HG02885 (cell line): ENCODE measurements at regions not wholly inside any gene's neighbourhood (a gene's known extent, or its start where the extent isn't known, plus 50 kb on each side); places are given as distances from the start of the nearest gene placed in this dataset.

Experiments
- ATAC-seq: cut with Tn5 transposase; IDR thresholded peaks from one replicate; pipeline ENCODE4 v1.9.1; 2021; ENCODE audit warnings: mild to moderate bottlenecking; ENCODE audit not compliant: unreplicated experiment, poor library complexity

DNA sequence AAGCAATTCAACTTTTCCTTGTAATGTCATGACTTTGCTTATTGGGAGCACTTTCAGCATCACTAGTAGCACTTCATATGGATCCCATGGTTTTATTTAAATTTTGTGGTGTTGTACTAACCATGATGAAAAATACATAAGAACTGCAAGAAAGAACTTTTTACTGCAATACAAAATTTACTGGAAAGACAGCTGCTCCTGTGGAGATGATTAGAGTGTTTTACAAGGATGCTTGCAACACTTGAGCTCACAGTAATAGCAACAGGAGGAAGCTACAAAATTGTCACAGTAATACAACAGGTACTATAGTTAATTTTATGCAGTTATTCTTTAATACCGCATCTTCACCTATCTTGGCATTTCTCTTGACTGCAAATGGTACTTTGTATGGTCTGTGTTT, 158.3 kb upstream of the TSLP start:
- ATAC-seq = no peak

DNA sequence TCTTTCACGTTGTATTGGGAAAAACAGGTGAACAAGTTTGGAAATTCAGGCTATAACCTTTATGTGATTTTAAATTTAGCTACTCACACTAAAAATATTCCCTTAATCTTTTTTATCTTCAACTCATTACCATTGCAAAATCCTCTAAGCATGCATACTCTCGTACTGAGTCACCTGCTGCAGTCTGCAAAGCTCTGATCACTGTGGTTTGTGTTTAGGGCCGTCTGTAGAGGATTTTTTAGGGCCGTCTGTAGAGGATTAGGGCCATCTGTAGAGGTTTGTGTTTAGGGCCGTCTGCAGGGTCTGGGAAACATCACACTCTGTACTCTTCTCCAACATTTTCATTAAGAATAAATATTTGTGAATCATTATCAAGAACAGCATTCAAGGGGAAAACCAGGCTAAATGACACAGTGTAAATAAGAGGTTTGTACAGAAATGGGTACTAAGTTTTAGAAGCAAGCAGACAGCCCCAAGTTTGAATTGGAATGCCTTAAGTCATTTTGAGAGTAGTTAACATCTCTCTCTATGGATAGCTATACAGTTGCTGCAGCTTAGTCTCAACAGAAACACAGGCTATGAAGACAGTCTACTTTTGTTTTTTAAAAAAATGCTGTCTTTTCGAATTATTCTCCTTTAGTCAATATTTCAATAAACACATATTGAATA, 155.0 kb upstream of the TSLP start:
- peak; percentile 85 for ATAC-seq

DNA sequence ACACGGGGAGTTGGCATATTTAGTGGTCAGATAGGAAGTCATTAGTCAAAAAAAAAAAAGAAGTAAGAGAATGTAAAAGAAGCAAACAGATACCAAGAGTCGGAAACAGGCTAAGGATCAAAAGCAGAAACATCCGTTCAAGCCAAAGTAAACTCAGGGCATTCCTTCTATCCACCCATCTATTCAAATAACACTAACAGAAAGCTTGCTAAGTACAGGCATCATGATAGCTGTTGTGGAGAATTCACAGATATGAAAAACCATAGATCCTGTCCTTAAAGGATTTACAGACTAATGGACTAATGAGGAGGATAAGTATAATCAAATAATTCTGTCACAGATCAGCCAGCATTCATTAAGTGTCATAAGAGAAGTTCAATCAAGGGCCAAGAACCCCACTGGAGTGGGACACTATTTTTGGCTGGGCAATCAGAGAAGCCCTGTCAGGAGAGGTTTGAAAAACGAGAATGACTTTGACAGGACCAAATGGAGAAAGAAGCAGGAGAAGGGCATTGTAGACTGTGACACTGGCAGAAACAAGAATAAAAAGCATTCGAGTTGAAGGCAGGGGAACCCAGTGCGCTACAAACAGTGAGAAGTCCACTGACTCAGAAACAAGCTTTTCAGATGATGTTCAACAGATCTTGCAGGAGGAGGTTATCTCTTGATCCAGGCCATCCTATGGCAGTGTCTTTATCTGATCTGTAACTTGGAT, 154.2 kb upstream of the TSLP start:
- ATAC-seq = no peak

DNA sequence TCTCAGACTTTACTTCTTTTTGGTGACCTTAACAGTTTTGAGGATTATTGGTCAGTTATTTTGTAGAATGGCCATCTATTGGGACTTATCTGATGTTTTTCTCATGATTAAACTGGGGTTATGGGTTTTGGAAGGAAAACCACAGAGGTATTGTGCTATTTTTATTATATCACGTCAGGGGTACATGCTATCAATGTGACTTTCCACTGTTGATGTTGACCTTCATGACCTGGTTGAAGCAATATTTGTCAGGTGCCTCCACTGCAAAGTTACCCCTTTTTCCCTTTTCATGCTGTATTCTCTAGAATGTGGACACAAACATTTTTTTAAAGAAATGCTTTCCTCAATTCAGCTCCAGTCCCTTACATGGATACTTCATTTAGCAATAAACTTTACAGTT, 152.8 kb upstream of the TSLP start:
- ATAC-seq = no peak

DNA sequence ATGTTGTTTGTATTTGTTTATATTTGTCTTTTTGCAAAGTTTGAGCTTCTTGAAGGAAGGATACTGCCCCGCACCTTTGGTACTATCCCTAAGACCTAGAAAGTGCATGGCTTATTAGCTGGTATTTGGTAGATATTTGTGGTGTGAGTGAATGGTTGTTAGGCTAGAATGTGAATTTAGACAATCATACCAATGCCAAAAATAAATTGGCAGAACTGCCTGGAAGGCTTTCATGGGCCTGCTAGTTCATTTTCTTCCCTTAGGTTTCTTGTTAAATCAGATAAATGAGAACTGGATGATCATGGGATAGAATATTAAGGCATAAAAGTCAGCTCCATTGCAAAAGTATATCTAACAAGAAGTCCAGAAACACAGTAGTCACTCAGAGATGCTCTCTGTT, 147.5 kb upstream of the TSLP start:
- ATAC-seq = no peak

DNA sequence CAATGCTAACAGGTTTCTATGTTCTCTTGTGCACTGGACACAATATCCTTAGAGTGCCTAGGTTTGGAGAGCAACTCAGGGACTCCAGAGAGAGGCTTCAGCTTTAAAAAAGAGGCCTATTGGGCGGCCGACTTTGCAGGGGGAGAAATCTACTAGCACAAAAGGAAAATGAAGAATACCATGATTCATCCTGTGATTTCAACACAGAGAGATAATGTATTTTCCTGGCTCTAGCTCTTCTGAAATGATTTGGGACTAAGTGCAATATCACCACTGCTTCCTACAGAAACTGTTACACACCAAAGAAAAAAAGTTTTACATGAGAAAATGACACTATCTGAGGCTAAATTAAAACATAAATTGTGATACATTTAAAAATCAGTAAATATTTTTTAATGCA, 146.1 kb upstream of the TSLP start:
- ATAC-seq = no peak

DNA sequence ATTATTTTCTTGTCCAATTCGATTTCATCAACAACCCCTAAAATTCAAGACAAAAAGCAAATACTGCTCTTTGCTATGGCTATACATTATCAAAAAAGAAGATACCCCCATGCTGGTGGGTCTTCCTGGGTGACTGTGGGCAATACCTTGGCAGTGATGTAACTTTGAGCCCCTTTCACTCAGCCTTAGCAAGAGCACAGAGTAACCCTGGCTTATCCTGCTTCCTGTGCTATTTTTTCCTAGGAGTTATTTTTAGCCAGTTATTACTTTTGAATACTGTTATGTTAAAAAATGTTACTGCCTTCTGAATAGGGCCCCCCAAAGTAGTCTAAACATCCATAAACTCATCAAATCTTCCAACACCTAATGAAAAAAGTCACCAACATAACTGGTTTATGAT, 145.6 kb upstream of the TSLP start:
- no peak for ATAC-seq

DNA sequence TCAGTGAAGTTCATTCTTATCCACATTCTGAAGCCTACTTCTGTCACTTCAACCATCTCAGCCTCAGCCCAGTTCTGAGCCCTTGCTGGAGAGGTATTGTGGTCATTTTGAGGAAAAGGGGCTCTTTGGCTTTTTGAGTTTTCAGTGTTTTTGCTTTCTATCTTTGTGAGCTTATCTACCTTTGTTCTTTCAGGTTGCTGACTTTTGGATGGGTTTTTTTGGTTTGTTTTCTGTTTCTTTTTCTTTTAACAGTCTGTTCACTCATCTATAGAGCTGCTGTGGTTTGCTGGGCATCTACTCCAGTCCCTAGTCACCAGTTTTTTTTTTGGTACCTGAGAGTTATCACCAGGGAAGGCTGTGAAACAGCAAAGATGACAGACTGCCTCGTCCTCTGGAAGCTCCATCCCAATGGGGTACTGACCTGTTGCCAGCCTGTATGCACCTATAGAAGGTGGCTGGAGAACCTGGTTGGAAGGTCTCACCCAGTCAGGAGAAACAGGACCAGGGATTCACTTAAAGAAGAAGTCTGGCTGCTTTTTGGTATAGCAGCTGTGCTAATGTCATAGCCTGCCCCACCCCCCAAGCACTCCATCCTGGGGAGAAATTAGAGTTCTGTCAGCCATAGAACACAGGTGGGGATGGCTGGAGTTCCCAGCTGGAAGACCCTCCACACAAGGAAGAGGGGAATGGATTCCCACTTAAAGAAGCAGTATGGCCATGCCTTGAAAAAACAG, 138.6 kb upstream of the TSLP start:
- ATAC-seq = peak; percentile 92

DNA sequence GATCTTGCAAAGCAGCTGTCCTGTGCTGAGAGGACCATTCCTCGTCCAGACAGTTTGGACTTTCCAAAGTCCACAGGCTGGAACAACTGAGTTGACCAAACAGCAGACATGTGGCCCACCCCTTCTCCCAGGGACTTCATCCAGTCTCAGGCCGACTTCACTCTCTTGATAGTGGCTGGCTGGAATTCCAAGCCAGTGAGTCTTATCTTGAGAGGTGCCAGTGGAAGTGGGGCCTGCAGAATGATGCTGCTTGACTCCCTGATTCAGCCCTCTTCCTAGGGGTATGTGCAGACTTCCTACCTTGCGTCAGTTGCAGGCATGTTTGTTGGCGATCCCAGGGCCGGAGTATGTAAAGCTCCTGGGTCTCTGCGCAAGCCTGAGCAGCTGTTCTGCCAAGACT, 131.4 kb upstream of the TSLP start:
- ATAC-seq = no peak

DNA sequence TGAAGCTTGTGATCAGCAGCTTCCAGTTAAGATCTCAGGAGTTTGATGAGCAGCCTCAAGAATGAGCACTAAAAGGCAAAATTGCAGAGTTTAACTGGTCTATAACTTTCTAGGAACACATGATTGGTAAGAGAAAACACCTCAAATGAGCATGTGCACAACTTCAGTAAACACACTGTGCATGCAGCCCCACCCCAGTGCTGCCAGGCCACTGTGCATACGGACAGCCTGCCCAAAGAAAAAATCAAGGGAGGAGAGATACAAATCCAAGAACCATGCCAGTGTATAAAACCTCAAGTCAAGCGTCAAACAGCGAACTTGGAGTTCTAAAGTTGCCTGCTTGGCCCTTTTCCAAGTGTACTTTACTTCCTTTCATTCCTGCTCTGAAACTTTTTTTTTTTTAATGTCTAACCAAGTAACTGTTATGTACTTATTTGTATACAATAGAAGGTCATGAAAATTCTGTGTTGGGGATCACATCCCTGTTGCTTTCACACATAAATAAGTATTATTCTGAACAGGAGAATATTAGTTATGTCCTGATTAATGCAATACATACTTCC, 125.6 kb upstream of the TSLP start:
- ATAC-seq = no peak

DNA sequence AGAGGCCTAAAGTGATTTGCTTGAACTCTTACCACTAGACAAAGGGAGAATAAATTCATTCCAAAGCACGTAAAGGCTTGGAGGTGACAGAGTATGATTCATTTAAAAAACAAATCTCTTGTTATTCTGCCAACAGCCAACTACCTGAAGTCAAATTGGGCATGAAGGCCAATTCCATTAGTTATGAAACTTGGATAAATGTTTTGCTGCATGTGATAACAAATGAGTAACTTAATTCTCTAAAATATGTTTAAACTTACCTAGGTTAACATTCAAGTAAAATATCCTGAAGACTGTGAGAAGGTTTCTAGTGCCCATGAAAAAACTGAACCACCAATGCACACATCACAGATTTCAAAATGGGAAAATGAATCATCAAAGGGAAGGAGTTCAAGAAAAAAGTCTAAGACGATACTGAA, 120.1 kb upstream of the TSLP start:
- no peak for ATAC-seq

DNA sequence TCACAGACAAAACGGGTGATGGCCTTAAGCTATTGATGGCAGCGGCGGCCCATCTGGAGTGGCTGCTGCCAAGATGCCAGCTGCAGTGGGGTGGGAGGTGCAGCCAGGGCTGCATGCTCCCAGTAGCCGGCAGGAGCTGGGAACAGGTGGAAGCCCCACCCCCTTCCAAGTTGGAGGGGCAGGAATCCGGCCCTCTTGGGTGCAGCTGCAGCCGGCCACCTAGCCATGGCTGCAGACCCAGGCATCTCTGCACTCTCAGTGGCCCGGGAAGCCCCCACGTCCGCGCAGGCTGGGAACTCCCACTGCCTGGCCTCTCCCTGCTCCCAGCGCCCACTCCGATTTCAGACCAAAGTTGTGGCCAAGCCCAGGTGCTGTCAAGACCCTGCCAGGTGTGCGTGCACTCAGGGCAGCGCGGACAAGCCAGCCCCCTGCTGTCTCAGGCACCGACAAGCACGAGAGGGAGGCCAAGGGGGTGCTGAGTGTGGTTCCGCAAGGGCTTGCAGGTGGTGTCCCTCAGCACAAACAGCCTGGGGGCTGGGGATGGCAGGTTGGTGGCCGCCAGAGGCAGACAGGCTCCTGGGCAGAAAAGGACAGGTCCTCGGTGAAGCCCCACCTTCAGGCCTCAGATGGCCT, 115.1 kb upstream of the TSLP start:
- ATAC-seq = no peak

DNA sequence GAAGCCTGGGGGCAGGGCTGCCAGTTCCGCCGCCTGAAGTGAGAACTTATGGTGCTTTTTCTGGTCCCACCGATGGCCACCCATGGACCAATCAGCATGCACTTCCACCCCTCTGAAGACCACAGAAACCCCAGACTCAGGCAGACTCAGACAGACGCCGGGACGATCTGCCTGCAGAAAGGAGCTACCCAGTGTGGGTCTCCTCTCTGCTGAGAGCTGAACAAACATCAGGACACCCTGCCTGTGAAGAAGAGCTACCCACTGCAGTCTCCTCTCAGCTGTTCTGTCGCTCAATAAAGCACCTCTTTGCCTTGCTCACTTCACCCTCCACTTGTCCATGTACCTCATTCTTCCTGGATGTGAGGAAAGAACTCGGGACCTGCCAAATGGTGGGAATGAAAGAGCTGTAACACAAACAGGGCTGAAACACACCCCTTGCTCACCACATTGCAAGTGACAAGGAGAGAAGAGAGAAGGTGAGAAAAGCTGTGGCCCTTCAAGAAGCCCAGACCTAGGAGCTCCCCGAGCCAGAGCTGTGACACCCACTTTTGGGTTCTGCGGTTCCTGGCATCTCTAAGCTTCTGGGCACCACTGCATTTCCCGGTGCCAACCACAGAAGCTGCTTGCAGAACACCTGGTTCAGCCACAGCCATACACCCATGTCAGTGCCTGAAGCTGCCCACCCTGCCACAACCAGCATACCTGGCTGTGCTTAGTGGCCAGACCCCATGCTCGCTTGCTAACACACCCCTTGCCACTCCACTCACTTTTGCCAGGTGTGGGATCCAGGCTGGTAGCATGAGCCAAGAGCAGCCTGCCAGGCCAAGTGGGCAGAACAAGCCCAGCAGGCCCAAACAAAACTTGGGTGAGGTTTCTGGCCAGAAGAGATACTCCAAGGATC, 114.3 kb upstream of the TSLP start:
- no peak for ATAC-seq

DNA sequence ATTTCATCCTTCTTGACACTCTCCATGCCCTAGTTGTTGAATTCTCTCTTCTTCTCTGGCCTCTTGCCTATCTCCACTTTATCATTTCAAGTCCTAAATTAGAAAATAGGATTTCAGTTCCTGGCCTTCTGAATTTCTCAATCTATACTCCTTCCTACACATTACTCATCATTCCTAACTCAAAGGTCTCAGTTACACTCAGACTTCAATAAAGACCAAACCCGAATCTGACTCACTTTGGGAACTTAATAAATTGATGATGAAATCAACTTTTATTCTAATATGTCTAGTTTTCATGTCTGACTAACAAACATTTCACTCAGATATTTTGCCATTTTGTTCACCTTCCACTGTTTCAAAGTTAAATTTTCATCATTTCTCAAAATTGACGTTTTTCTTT, 113.6 kb upstream of the TSLP start:
- ATAC-seq = no peak

DNA sequence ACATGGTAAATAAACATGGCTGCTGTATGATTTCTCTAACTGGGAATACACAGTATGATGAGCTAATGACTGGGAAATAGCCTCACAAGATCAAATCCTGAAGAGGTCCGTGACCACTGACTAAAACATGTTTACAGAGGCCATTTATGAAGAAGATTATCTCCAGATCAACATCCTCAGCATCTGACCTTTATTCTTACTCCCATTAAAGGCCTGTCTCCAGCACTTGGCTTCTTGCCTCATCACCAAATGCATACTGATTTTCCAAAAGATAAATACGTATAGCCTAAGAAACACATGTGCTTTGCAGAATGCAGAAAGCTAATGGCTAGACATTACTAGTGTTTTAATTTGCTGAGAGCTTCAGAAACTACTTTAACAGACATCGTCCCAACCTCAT, 108.0 kb upstream of the TSLP start:
- ATAC-seq = no peak

DNA sequence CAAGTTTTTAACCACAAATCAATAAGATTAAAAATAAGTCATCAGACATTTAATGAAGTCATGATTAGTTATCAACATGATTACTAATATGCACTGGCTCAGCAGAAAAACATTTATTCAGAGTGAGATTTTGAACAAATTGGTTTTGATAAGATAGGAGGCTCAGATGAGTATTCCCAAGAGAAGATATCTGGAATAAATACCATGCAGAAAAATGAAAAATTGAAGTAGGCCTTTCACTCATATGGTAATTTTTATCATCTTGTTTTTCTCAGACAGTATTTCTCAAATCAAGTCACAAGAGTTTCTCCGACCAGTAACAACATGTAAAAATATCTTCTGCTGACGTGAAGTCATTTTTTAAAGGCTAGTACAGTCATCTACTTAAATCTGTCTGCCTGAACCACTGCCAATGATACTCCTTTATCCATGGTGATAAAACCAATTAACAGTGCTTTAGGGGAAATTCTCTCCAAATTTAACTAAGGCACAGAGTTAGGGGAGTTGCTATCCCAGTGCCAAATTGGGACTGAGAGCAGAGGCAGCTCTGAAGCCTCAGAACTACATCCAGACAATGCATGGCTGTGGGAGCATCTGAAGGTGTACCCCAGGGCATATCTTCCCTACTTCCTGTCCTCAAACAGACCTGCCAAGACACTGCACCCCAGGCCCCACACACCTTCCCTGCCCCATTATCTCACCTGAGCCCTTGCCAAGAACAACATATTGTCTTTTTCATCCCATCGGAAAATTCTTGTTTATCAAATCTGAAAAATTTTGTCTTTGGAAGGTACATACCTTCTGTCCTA, 105.5 kb upstream of the TSLP start:
- no peak for ATAC-seq

DNA sequence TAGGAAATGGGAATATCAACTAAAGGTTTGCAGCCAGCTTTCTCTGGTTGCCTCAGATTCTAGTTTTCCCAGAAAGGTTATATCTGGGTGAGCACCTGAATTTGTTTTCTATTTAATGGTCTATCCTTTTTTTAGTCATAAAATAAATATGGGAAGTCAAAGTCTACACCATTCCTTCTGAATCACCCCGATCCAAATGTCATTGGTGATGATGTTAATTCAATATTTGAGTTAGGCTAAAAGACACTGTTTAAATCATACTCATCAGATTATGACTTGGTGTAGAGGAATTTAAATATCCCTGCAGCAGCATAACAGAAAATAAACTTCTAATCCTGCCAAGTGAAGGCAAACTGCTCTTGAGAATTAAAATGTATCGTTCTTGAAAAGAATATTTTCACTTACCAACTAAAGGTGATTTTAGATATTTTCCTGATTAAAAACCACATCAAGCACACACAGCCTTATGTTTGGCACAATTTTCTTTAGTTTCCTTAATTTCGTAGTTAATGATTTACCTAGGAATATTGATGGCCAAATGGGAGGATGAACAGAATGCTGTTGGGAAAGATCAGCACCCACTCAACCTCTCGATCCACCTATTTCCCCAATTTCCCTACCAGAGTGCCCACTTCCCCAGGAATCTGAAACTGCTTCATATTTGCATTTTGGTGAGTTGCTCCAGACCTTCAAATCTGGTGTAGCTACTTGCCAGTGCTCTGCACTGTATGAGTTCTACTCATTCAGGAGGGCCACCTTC, 103.1 kb upstream of the TSLP start:
- ATAC-seq = no peak

DNA sequence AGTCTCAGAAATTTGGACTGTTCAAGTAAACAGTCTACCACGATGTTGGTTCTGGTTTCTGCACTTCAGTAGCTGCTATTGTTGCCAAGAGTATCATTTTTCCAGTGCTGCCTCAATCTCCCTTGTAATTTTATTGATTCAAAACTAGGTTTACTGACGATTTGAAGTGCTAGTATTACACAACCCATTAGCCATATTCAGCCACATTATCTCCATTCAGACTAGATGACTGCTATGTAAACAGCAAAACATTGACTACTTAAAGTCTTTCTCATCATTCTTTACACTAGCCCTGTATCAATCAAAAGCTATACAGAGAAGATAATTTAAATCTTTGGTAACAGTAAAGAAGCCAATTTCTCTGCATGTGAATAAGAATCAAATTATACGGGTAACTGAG, 102.0 kb upstream of the TSLP start:
- no peak for ATAC-seq
